ENCODE measurements at regions not wholly inside any gene's neighbourhood (a gene's known extent, or its start where the extent isn't known, plus 50 kb on each side); places are given as distances from the start of the nearest gene placed in this dataset.

DNA sequence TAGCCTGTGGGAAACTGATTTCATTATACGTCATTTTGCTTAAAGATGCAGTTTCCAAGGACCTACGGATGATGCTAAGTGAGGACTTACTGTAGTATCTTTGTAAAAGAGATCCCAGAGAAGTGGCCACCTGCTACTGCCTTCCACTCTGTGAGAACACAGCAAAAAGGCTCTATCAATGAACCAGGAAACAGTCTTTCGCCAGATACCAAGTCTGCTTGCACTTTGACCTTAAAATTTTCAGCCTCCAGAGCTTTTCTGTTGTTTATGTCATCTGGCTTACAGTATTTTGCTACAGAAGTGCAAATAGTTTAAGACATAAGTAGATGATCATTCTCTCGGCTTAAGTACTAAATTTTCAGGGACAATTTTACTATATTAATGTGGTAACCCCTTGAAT lies 847.9 kb upstream of the CHAC2 start:
- DNase-seq = no peak

DNA sequence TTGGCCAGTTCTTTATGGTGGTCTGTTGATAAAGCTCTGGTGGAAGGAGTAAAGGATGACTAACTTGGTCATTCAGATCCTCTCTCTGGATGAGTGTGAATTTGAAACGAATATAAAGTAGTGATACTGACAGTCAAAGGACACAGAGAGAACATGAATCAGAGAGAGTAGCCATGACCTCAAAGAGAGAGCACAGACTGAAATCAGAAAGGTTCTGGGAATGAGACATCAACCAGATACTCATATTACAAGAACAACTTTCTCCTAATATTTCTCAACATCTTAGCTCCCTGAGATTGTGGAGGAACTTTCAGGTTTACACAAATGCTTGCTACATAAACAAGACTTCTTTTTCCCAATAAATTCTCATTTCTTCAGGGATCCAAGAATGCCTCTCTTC lies 849.1 kb upstream of the CHAC2 start:
- DNase-seq = no peak

DNA sequence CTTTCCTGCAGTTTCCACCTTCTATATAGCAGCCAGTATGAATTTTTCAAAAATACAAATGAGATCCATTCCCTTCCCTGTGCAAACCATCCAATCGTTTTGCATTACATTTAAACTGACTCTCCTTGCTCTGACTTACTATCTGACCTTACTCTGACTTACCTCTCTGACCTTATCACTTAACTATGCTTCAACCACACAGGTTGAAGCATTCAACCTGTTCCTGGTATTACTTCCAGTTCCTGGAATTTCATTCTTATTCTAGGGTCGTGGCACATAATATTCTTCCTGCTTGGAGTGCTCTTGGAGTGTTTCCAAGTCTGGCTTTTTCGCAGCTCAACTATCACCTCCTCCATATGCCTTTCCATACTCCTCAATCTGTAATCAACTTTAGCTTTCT lies 850.6 kb upstream of the CHAC2 start:
- DNase-seq = no peak

DNA sequence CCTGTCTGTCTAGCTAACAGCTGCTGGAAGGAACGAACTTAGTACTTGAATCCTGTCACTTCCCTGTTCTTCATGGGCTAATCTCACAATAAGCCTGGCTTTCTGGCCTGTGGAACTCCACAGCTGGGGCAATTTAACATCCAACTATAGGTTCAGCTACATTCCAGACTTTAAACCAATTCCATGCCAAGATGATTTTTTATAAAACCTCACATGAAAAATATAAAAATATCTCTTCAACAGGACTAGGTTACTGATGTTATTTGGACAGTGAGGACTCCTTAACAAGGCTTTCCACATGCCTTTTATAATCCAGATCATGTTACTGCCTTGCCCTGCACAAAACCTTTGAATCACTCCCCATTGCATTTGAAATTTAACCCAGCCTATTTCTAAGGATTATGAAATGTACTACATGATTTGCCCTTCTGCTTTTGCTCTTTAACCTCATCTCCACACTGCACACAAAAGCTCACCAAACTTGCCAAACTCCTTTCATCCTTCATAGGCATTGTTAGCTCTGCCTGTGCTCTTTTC lies 863.2 kb upstream of the CHAC2 start:
- DNase-seq = no peak

DNA sequence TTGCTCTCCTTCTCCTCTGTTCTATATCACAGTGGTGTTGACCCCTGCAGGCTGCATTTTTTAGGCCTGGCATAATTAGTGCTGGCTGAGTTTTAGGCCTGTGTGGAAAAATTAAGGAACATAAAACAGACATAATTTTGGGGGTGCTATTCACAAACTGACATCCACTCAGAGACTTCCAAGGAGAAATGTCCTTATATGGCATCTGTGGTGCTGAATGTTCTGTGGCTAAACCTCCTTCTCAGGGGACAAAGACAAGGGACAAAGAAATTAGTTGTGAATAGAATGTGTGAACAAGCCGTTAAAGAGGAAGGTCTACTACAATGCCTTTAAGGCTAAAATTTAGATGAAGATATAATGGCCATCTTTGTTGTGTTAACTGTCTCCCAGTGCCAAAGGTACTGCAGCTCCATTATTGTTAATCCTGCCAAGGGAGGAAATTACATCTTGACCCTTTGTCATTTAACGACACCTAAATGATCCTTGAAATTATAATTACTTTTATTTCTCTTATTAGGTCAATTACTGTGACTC lies 870.0 kb upstream of the CHAC2 start:
- no peak for DNase-seq

DNA sequence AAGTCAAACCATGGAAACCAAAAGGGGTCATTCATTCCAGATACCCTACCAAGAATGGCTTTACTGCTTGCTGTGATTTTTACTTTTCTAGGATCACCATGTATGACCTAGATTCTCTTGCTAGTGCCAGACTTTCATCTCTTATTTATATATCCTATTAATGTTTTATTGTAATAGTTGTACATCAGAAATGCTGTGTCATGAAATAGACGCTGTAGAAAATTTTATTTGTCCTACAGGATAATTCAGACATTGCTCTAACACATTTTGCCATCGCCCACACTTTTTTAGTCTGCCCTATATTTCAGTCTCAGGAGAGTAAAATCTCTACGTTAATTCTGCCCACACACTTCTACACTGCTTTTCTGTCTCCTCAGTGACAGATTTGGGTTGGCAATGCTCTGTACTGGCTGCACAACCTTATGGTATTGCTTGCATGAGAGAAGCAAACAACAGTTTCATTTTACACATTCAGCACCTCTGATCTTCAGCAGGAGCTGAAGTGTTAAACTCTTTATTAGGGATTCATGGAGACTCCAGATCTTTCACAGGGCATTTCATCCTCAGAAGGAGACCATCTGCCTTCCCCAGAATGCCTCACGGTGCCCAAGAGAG lies 871.8 kb upstream of the CHAC2 start:
- peak in 1 of 2 donors; percentile 1 for DNase-seq

DNA sequence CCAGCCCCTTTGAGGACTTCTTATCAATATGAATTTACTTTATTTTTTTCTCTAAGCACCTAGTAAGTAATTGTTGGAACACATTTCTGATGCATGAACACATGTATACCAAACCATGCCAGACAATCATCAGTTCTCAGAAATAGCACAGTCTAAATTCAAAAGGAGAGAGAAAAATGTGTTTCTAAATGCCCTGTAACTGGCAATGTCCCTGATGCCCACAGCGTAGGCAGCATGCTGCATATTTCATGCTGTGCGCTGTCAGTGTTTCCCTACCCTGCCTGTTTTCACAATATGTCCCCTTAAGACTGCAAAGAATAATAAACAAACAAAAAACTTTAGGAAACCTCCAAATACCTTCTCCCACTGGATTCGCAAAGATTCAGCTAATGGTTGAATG lies 881.0 kb upstream of the CHAC2 start:
- DNase-seq = peak in 1 of 2 donors; percentile 17

DNA sequence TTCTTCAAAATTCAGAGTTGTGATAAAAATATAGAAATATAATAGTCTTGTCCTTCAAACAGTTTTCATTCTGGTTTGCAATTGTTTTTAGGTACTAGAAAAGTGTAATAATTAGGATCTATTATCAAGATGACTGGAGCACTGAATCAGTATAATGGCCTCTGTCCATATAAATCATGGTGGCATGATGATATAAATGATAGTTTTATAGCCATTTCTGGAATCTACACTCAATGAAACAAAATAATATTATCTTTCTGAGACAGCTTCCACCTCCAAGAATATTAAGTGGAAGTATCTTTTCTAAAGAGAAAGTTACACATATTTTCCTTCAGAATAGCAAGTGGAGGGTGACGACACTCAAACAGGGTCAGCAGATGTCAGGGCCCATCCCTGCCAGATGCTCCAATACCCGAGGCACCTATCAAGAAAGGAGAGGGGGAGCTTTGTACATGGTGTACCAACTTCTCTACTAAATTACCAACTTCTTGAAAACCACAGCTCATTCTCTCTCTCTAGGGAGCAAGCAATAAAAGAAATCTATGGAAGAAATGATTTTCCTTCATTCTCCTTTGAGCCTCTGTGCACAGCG lies 882.7 kb upstream of the CHAC2 start:
- DNase-seq = no peak

DNA sequence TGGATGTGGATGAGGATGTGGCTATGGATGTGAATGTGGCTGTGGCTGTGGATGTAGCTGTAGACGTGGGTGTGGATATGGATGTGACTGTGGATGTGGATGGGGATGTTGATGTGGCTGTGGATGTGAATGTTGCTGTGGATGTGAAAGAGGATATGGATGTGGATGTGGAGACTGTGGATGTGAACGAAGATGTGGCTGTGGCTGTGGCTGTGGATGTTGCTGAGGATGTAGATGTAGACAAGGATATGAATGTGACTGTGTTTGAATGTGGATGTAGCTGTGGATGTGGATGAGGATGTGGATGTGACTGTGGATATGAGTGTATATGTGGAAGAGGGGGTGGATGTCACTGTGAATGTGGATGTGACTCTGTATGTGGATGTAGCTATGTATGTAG lies 884.6 kb upstream of the CHAC2 start:
- no peak for DNase-seq

DNA sequence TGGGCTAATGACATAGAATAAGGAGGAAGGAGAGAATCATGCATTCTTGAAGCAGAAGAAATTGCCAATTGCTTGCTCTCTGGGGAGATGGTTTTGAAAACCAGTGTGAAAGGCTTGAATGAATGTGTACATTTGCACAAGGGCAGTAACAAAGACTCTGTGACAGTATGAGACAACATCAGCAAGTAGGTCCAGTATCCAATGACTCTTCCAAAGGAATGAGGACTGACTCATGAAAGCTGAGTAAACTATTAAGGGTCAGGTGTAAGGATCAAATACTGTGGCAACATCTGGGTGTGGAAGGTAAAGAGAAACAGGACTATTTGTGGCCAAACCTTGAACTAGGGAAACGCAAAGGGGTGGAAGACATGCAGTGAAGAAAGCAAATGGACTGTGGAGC lies 886.0 kb upstream of the CHAC2 start:
- no peak for DNase-seq

DNA sequence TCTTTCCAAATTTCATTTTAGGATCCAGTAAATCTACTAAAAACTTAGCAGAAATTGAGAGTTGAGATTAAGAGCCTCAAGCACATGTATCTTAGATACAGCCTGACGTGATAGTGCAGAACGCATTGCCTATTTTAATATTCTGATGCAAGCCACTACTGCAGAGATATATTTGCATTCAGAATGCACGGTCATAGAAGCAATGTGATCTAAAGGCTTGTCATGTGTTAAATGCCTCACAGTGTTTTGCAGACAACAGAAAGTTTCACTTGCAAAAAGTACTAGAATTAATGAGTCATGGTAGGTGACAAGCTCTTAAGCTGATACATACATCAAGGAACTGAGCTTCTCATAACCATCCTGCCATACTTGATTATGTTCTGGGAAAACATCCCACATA lies 886.7 kb upstream of the CHAC2 start:
- no peak for DNase-seq

DNA sequence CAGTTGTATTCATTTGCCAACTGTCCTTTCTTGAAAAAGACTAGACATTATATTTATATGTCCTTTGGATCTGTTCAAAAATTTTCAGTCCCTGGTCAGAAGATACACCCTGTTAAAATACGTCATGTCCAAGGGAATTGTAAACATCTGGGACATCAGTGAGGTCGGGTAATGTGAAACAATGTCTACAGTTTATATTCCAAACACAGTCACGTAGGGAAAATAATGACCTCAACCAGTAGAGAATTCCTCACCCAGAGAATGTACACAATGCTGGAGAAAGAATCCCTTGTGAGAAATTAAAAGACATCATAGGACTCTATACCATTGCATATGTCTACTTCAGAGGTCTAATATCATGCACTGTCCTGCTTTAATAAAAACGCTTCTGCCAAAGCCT lies 888.0 kb upstream of the CHAC2 start:
- no peak for DNase-seq

DNA sequence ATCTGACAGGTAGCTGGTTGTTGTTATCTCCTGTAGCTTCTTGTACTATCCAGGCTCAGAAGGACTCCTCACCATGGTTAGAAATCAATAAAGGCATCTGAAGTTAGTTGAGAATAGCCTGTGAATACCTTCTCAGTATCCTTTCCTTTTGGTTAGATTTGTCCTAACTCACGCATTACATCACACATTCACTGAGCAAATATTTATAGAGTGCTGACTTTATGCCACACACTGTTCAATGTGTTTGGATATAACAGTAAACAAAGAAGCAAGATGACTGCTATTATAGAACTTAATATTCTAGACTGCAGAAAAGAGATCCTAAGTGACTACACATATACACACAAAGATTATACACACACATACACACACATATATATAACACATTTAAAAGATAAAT lies 889.9 kb upstream of the CHAC2 start:
- no peak for DNase-seq

DNA sequence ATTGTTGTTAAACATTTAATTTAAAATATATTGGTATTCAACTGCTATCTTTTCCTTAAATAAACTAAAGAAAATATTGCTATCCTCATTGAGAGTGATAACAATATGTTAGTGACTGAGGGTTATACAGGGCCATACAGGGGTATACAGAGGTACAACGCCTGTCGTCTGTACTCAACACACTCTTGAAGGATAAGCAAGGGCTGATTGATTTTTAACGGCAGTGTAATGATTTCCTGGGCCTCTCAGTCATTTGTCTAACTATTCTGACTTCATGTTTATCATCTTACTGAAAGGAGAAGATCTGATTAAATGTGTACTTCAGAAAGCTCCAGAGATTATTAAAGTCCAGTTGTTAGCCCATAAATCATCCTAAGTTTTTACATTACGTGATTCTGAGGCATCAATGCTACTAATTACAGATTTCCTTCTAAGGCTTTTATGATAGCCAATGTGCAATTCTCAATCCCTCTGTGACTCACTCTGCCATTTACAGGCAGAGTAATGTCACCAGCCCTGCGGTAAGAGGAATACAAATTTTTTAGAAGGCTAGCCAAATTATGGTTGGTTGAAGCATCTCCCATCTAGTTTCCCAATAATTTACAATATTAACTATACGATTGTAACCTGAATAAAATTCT lies 893.0 kb upstream of the CHAC2 start:
- no peak for DNase-seq

DNA sequence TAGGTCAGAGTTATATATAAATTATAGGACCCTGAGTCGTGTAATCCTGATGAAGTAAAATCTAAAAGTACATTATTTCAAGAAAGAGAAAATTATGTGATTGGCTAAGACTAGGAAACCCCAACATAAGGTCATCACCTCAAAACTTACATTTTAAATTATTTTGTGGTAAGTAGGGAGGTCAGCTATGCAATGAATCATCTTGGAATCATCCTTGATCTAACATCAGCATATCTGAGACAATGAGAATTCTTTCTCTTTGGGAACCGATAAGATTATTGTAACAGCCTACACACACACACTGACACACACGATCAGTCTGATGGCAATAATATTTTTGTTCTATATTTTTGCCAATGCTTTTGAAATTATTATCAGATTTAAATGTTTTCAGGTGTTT lies 904.8 kb upstream of the CHAC2 start:
- no peak for DNase-seq

DNA sequence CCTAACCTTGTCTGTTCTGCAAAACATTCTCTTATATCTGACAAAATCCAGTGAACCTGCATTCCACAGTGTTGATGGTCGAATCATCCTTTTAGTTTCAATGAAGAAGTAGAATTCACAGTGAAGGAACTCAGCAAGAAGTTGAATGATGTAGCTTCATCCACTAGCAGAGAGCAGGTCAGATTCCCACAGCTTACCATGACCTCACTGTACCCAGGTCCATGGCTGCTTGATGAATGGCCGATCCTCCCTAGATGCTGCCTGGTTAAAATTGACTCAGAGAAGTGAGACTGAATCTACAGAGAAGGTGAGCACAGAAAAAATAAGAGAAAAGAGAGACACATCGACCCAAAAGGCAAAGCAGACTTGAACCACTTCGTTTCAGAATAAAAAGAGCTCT lies 906.0 kb upstream of the CHAC2 start:
- DNase-seq = no peak

DNA sequence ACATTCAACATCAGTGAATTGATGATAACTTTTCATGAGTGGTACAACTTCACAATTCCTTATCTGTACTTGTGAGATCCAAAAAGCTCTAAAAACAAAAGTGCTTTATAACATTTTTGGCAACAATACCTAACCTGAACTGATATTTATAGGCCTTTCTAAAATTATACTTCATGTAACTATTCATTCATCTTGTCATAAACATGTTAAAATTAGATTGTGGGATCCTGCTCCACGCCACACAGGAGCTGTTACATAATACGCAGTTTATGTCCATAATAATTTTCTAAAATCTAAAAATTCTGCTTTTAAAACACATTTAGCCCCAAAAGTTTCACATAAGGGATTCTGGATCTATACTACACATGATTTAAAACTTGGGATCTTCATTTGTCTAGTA lies 908.5 kb upstream of the CHAC2 start:
- DNase-seq = no peak

DNA sequence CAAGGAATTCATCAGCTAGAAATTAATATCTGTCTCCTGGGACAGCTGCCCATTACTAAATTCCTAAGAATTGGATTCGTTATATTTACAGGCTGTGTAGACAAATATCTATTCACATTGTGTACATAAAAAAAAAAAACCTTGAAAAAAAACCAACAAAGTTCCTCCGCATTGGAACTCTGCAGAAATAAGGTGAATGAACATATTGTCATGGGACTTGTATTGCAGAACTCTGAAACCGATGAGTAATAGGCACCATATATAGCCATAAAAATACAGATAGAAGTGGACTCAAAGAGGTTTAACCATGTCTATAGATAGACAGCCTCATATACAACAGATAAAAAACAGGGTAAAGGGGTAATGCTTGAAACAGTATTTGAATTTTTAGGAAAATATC lies 909.9 kb upstream of the CHAC2 start:
- DNase-seq = no peak

DNA sequence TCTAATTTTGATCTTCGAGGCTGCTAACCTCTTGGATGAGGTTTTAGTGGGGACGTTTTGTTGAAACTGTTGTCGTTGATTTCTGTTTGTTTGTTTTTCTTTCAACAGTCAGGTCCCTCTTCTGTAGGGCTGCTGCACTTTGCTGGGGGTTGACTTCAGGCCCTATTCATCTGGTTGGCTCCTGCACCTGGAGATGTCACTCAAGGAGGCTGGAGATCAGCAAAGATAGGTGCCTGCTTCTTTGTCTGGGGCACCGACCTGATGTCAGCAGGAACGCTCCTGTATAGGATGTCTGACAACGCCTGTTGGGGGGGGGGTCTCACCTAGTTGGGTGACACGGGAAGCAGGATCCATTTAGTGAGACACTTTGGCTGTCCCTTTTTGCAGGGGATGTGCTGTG lies 915.6 kb upstream of the CHAC2 start:
- no peak for DNase-seq

DNA sequence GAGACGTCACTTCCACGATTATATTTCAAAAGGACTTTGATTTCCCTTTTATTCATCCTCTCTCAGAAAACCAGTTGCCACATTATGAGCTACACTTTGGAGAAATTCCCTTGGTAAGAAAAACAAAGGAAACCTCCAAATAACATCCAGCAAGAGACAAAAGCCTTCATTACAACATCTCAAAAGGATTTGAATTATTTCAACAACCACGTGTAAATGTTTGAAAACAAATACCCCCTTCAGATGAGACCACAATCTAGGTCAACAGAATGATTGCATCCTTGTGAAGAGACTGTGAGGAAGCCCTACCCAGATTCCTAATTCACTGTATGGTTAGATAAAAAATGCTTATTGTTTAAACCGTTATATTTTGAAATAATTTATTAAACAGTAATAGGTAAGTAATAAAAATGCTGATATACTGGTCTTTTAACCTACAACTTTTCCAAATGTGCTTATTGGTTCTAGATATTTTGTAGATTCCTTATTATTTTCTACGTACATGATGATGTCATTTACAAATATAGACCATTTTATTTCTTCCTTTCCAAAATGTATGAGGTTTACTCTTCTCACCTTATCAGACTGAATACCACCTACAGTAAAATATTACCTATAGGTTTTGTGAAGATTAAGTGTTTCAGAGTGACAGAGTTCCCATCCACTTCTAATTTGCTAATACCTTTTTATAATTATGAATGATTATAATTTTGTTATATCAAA lies 922.7 kb upstream of the CHAC2 start:
- DNase-seq = no peak

DNA sequence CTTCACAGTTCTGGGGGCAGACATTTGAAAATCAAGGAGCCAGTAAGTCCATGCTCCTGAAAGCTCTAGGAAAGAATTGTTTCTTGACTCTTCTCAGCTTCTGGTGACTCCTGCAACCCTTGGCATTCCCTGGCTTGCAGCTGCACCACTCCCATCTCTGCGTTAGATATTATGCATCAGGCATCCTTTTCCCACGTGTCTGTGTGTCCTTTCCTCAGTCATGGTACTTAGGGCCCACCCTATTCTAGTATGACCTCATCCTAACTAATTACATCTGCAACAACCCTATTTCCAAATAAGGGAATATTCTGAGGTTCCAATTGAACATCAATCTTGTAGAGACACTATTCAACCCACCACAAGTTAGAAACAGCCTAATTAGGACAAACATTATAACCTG lies 931.7 kb upstream of the CHAC2 start:
- DNase-seq = no peak

DNA sequence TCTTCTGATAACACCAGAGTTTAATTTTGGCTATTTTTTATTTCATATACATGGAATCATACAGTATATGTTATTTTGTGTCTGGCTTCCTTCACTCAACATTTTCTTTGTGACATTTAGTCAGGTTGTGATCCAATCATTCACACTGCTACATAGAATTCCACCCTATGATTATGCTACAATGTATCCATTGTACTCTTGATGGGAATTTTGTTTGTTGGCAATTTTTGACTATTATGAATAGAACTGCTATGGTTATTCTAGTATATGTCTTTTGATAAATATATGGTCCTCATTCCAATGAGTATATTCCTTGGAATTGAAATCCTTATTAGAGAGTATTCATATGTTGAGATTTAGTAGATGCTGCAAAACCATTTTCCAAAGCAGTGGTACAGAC lies 936.4 kb upstream of the CHAC2 start:
- DNase-seq = no peak

DNA sequence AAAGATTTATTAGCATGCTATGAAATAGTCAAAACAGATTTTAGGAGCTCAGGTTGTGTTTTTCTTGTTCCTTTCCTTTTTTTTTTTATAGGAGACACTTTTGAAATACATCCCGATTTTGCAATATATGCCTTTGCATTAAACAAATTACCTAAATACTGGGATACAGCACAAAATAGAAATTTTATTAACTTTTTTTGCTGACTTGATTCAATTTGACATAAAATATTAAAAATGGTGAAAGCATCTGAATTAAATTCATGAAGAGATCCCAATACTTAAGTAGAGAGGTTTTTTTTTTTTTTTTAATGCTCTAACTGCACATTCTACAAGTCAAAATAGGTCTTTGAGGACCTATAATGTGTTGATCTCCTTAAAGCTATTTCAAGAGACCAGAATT lies 939.5 kb upstream of the CHAC2 start:
- no peak for DNase-seq

DNA sequence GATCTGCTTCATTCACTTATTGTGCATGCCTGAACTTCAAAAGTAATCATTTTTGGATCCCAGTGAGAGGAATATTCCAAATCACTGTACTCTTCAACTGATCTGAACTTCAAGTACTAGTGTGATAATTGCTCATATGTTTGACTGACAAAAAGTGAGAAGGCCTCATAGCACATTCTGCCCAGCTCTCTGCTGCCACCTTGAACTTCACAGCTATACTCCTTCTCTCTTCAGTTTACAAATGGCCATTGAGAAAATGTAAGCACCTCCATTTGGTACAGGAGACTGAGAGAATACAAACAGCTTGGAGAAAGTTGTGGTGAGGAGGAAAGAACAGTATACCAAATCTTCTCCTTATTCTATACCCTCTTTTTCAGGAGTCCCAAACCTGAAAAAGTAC lies 946.0 kb upstream of the CHAC2 start:
- DNase-seq = no peak
